ENCODE measurements at regions not wholly inside any gene's neighbourhood (a gene's known extent, or its start where the extent isn't known, plus 50 kb on each side); places are given as distances from the start of the nearest gene placed in this dataset.

- no peak for DNase-seq
These were observed 301.3 kb downstream of the FBXW7 start for GRCh38 chr4:152234571-152234970.

- no peak for DNase-seq
These were observed 303.6 kb downstream of the FBXW7 start for GRCh38 chr4:152232271-152232670.

GRCh38 chr4:152229782-152230289 is 306.1 kb downstream of the FBXW7 start:
- no peak for DNase-seq

GRCh38 chr4:152225680-152226079 is 310.2 kb downstream of the FBXW7 start:
- no peak for DNase-seq

GRCh38 chr4:152224721-152225420 is 311.0 kb downstream of the FBXW7 start:
- no peak for DNase-seq

- DNase-seq = no peak
These were observed 311.7 kb downstream of the FBXW7 start for GRCh38 chr4:152224223-152224622.

- no peak for DNase-seq
These were observed 312.3 kb downstream of the FBXW7 start for GRCh38 chr4:152223600-152223999.

GRCh38 chr4:152221816-152222516 is 313.9 kb downstream of the FBXW7 start:
- DNase-seq = no peak

GRCh38 chr4:152220201-152220666 is 315.7 kb downstream of the FBXW7 start:
- DNase-seq = peak; percentile 60

GRCh38 chr4:152218576-152218975 is 317.3 kb downstream of the FBXW7 start:
- no peak for DNase-seq

- no peak for DNase-seq
These were observed 318.0 kb downstream of the FBXW7 start for GRCh38 chr4:152217896-152218295.

- DNase-seq = no peak
These were observed 323.8 kb downstream of the FBXW7 start for GRCh38 chr4:152211936-152212653.

- no peak for DNase-seq
These were observed 326.0 kb downstream of the FBXW7 start for GRCh38 chr4:152209772-152210493.

- no peak for DNase-seq
These were observed 328.5 kb downstream of the FBXW7 start for GRCh38 chr4:152207378-152207720.

GRCh38 chr4:152206646-152207377 is 329.1 kb downstream of the FBXW7 start:
- no peak for DNase-seq

- DNase-seq = no peak
These were observed 329.7 kb downstream of the FBXW7 start for GRCh38 chr4:152206185-152206584.

GRCh38 chr4:152202415-152202814 is 333.5 kb downstream of the FBXW7 start:
- no peak for DNase-seq

- DNase-seq = no peak
These were observed 335.2 kb downstream of the FBXW7 start for GRCh38 chr4:152200511-152201333.

GRCh38 chr4:152197211-152197610 is 338.7 kb downstream of the FBXW7 start:
- DNase-seq = no peak

GRCh38 chr4:152195888-152196287 is 340.0 kb downstream of the FBXW7 start:
- no peak for DNase-seq

- no peak for DNase-seq
These were observed 342.8 kb downstream of the FBXW7 start for GRCh38 chr4:152193059-152193458.
